HT1080 (cell line): ENCODE measurements at regions not wholly inside any gene's neighbourhood (a gene's known extent, or its start where the extent isn't known, plus 50 kb on each side); places are given as distances from the start of the nearest gene placed in this dataset.
"Not testable (repeated sequence)": the region's sequence is repeated elsewhere in the genome, so short reads cannot be mapped to it uniquely, and the experiment has no call there.

ENCODE experiments used
- DNase-seq: peaks from one replicate; pipeline ENCODE4 v3.0.0-alpha.2; 2015; ENCODE audit warnings: low read depth

- DNase-seq, result no peak
Observed at GRCh38 chr5:168118042-168118668, 173.3 kb upstream of the WWC1 start.

- no peak for DNase-seq
Observed at GRCh38 chr5:168120401-168121137, 170.9 kb upstream of the WWC1 start.

GRCh38 chr5:168121138-168121494 lies 170.3 kb upstream of the WWC1 start:
- DNase-seq, result no peak

GRCh38 chr5:168123631-168124528 lies 167.6 kb upstream of the WWC1 start:
- no peak for DNase-seq

- DNase-seq, result no peak
Observed at GRCh38 chr5:168125445-168126199, 165.8 kb upstream of the WWC1 start.

- no peak for DNase-seq
Observed at GRCh38 chr5:168126606-168127005, 164.8 kb upstream of the WWC1 start.

- no peak for DNase-seq
Observed at GRCh38 chr5:168128111-168128510, 163.3 kb upstream of the WWC1 start.

- no peak for DNase-seq
Observed at GRCh38 chr5:168128557-168128956, 162.9 kb upstream of the WWC1 start.

- DNase-seq, result no peak
Observed at GRCh38 chr5:168131519-168131918, 159.9 kb upstream of the WWC1 start.

GRCh38 chr5:168132241-168132641 lies 159.2 kb upstream of the WWC1 start:
- DNase-seq, result peak; percentile 13

GRCh38 chr5:168135897-168136296 lies 155.5 kb upstream of the WWC1 start:
- no peak for DNase-seq

- no peak for DNase-seq
Observed at GRCh38 chr5:168136340-168136739, 155.1 kb upstream of the WWC1 start.

GRCh38 chr5:168137265-168137664 lies 154.2 kb upstream of the WWC1 start:
- DNase-seq, result no peak

GRCh38 chr5:168140241-168140640 lies 151.2 kb upstream of the WWC1 start:
- DNase-seq, result no peak

GRCh38 chr5:168142402-168142801 lies 149.0 kb upstream of the WWC1 start:
- no peak for DNase-seq

- not testable (repeated sequence) for DNase-seq
Observed at GRCh38 chr5:168143521-168143920, 147.9 kb upstream of the WWC1 start.

- no peak for DNase-seq
Observed at GRCh38 chr5:168147106-168147505, 144.3 kb upstream of the WWC1 start.

- no peak for DNase-seq
Observed at GRCh38 chr5:168147568-168148360, 143.7 kb upstream of the WWC1 start.

GRCh38 chr5:168151041-168151440 lies 140.4 kb upstream of the WWC1 start:
- no peak for DNase-seq

GRCh38 chr5:168152660-168153059 lies 138.8 kb upstream of the WWC1 start:
- peak; percentile 88 for DNase-seq
